GM21717 (cell line): ENCODE measurements at regions not wholly inside any gene's neighbourhood (a gene's known extent, or its start where the extent isn't known, plus 50 kb on each side); places are given as distances from the start of the nearest gene placed in this dataset.
"Not testable (repeated sequence)": the region's sequence is repeated elsewhere in the genome, so short reads cannot be mapped to it uniquely, and the experiment has no call there.

Experiments used
- ATAC-seq: cut with Tn5 transposase; IDR thresholded peaks from one replicate; pipeline ENCODE4 v1.9.1; 2021; ENCODE audit warnings: mild to moderate bottlenecking, moderate library complexity; ENCODE audit not compliant: unreplicated experiment

DNA sequence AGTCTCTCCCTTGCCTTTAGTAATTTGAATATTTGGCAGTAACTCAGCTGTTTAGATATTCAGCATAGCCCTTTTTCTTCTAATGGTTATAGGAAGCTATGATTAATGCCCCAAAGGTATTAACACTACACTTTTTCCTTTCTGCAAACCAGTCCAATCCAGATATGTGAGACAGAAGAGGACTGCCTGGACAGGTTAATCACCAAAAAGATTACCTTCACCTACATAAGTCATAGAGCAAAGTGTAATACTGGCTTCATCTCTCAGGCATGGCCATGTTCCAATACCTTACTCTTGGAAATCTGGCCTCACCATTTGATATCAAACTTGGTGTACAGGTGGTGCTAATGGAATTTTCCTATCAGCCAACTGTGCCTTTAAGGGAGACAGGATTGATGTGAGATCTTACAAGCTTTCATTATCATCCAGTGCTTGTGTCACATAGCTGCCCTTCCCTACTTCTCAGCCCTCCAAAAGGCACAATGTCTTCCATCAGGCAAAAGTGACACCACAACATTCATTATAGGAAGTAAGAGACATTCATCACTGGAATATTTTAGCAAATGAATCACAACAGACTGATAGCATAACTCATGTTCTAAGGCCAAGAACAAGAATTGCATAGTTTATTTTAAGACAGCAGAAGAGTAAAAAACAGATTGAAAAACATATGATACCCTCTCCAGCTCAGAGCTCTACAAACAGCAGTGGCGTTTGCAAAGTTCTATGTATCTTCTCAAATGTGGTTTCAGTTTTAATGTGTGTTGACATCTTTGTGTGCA is 91.2 kb upstream of the PAM start:
- no peak for ATAC-seq

DNA sequence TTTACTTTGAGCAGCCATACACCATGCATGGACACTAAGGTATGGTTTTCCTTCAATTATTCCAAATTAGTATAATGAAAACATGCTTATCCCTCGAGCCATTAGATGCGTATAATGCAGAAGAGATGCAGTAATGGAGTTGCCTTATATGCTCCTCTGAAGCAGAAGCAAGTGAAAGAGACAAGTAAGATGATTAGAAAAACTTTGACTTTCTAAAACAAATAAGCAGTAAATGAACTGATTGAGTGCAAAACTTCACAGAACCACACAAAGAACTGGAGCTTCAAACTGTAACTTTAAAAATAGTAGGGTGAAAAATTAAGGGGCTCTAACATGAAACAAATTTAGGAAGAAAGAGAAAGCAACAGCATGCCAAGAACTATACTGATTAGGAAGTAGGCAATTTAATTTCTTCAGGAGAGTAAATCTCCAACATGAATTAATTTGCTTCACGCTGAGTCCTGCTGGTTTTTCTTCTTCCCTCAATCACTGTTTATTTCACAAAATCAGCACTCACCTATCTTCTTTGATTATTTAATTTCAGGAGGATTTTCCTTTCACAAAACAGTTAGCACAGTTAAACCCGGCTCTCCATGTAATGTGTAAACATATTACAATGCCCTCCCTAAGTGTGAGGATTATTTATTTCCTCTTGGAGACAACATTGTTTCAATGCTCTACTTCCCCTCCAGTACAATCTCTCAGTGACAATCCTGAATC is 90.3 kb upstream of the PAM start:
- no peak for ATAC-seq

DNA sequence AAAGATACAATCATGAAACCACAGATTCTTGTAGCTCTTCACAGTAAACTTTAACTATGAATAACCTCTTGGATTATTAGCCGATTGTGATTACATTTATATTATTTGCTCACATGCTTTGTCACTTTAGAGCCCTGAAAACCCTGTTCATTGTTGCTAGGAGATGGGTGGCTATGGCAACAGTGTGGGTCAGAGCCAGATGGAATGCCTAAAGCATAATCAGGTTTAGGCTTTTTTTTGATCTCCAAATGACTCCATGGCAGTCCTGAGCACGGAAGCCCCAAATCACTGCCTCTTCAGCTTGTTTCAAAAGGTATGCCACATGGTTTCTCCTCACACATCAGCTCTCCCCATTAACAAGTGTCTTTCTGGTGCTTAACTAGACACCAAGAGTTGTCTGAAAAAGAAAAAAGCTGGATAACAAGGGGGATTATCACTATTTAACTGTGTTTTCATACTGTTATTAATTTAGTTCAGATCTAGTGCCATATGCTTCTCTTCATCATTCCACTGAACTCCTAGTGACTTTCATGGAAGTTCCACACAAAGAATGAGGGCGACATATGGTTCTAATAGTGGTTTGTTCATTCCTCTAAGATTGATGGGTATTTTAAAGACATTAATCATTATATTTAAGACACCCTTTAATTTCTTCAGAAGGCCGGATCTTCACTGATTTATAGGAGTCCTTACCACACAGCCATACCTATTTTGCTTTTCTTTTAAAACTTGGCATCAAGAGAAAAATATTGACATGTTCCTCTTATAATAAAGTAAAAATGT is 88.8 kb upstream of the PAM start:
- ATAC-seq = no peak

DNA sequence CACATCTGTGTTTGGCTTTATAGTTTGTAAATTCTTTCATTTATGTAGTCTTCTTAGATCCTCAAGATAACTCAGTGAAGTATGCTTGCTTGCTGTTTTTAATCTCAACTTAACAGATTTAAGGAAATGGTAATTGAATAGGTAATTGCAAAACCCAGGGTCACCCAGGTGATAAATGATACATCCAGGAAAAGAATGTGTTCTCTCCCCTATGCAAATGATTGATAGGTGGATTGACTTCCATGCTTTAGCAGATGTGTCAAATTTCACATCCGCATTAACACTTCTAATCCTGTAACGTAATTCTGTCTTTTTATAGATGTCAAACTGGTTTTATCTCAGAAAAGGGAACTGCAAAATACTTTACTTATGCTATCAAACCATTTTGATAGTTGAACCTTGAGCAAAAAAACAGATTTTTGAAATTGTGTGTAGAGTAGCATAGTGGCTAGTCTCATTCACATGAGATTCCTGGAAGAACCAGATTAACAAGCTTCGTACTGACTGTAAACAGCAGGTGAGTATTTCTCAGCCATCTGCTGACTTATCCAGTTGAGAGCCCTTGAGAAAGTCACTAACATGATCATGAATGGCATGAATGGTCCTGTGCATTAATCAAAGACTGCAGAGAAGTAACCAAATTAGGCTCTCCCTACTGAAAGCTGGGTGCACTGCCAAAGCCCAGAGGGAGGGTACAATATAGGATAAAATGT is 86.7 kb upstream of the PAM start:
- ATAC-seq = no peak

DNA sequence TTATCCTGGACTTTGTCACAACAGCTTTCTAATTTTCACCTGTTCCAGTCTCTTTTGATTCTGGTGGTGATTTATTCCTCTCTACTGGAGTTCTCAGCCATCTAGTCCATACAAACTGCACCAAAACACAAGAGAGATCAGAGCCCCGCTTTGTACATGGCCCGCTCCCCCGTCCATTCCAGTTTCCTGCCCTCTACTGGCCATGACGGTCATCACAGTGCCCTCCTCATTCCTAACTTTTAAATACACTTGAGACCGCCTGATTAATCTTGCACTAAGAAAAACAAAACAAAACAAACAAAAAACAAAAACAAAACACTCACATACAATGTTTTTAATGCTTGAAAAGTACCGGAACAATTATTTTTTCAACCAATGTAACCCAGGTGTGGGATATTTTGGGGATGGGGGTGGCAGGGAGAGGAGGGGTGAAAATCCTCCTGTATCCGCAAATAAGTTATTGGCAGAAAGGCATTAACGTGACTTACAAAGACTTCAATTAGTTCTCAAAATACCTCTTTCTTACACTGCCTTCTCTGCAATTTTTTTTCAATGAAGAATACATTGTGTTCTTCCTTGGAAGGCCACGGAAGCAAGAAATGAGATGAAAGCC is 84.8 kb upstream of the PAM start:
- ATAC-seq = no peak

DNA sequence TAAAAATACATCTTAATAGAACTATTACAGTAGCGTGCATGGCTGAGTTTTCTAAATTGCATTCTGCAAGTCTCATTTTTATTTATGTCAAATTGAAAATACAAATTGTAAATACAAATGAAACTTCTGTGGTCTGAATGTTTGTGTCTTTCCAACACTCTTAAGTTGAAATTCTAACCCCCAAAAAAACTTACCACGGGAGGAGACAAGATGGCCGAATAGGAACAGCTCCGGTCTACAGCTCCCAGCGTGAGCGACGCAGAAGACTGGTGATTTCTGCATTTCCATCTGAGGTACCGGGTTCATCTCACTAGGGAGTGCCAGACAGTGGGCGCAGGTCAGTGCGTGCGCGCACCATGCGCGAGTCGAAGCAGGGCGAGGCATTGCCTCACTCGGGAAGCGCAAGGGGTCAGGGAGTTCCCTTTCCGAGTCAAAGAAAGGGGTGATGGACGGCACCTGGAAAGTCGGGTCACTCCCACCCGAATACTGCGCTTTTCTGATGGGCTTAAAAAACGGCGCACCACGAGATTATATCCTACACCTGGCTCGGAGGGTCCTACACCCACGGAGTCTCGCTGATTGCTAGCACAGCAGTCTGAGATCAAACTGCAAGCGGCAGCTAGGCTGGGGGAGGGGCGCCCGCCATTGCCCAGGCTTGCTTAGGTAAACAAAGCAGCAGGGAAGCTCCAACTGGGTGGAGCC is 83.9 kb upstream of the PAM start:
- not testable (repeated sequence) for ATAC-seq

DNA sequence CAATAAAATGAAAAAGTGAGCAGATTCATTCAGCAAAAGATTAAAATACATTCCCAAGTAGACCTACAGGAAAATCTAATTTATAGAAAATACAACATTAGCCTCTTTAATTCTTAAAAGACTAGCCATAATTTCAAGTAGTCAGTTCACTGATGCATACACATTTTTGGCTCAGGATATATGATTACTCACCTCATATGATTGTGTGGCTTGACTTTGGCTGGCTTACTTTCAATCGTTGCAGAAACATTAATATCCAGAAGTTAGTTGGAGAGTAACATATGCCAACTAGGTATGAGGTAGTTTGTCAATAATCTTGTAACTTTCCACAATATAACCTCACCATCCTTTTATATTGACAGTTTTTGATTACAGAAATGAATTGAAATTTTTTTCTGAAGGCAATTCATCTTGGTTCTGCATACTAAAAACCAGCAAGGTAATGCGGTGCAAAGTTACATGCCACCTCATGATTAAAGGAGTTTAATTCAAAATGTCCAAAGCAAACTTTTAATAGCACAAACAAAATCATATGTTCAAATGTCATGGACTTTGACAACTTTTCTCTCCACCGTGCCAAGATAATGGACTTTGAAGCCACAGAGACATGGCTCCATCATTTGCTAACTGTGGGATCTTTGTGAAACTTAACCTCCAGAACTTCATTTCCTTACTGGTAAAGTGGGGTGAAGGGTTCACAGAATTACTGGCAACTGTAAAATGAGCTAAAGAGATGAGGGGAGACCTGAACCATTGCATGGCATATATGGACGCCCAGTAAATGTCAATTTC is 76.6 kb upstream of the PAM start:
- ATAC-seq = no peak

DNA sequence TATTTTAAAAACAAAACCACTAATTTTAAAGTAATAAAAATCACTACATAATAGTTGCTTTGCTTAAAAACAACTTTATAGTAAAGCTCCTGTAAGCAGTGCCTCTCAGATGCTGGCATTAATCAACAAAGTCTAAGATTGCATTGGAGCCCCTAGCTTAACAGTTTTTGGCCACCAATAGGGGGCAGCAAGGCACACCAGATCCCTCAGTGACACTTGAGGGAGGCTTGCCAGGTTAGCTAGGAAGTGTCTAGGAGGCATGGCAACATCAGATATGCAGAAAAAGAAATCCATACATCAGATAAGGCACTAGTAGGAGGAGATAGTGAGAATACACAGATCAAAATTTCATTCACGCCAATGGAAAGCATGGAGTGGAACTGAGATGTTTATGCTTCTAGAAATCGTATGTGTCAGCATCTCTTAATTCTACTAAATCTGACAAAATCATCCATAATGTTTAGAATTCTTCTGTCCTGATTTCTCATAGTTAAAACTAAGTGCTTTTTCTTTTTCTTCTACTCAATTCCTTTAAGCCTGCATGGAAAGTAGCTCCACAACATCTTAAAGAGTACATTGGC is 73.6 kb upstream of the PAM start:
- peak; percentile 96 for ATAC-seq

DNA sequence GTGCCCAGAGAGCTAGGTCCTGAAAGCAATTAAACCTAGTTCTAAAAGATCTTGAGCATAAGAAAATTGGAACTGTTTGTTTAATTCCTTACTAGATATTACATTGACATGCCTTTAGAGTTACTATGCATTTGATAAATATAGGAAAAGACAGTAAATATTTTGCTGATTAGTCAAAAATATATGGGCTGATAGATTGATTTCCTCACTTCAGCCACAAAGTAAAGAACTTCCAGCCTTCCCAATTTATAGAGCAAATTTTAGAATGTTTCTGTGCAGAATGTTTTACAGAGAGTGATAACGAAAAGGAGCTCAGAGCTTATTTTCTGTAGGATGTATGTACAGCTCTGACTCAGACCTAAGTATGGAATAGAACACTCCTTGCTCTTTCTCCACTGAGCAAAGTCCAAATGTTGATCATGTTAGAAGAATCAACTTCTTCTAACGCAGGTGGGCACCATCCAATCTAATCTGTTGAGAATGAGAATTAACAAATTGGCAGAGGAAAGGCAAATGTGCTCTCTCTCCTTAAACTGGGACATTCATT is 72.9 kb upstream of the PAM start:
- no peak for ATAC-seq

DNA sequence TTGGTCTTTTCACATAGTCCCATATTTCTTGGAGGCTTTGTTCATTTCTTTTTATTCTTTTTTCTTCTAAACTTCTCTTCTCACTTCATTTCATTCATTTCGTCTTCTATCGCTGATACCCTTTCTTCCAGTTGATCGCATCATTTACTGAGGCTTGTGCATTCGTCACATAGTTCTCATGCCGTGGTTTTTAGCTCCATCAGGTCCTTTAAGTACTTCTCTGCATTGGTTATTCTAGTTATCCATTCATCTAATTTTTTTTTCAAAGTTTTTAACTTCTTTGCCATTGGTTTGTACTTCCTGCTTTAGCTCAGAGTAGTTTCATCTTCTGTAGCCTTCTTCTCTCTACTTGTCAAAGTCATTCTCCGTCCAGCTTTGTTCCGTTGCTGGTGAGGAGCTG is 67.0 kb upstream of the PAM start:
- not testable (repeated sequence) for ATAC-seq

DNA sequence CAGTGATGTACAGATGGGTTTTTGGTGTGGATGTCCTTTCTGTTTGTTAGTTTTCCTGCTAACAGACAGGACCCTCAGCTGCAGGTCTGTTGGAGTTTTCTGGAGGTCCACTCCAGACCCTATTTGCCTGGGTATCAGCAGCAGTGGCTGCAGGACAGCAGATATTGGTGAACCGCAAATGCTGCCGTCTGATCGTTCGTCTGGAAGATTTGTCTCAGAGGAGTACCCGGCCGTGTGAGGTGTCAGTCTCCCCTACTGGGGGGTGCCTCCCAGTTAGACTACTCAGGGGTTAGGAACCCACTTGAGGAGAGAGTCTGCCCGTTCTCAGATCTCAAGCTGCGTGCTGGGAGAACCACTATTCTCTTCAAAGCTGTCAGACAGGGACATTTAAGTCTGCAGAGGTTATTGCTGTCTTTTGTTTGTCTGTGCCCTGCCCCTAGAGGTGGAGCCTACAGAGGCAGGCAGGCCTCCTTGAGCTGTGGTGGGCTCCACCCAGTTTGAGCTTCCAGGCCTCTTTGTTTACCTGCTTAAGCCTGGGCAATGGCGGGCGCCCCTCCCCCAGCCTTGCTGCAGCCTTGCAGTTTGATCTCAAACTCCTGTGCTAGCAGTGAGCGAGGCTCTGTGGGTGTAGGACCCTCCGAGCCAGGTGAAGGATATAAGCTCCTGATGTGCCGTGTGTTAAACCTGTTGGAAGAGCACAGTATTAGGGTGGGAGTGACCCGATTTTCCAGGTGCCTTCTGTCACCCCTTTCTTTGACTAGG is 66.3 kb upstream of the PAM start:
- ATAC-seq = not testable (repeated sequence)

DNA sequence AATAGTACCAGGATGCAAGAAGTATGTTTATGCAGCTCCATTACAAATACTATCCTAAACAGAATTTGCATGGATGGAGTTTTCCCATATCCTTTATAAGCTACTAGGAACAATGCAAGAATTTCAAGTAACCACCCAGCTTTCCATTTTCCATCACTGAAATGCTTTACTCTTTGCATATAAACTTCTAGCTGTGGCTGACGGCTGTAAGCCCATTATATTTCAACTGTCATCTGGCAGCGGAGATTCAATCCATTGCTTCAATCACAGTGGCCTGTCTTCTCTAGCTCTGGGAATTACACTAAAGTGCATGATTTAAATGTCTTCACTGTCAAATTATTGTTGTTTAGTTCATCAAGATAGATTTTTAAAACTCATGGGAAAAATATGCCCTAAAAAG is 64.2 kb upstream of the PAM start:
- no peak for ATAC-seq

DNA sequence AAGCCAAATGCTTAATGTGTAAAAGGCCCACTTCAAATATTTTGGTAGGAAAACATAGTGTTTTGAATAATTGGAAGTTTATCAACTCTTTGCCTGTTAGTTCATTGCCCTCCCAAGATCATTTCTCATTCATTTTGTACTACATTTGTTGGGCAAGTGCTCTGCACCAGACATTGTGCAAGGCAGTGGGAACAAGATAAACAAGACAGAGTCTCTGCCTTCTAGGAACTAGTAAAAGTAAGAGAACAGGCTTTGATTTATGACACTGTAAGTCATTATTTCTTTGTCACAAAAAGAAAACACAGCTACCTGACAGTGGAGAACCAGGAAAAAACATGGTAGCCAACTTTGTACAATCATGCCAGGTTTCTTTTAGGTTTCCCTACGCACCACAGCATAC is 63.7 kb upstream of the PAM start:
- no peak for ATAC-seq

DNA sequence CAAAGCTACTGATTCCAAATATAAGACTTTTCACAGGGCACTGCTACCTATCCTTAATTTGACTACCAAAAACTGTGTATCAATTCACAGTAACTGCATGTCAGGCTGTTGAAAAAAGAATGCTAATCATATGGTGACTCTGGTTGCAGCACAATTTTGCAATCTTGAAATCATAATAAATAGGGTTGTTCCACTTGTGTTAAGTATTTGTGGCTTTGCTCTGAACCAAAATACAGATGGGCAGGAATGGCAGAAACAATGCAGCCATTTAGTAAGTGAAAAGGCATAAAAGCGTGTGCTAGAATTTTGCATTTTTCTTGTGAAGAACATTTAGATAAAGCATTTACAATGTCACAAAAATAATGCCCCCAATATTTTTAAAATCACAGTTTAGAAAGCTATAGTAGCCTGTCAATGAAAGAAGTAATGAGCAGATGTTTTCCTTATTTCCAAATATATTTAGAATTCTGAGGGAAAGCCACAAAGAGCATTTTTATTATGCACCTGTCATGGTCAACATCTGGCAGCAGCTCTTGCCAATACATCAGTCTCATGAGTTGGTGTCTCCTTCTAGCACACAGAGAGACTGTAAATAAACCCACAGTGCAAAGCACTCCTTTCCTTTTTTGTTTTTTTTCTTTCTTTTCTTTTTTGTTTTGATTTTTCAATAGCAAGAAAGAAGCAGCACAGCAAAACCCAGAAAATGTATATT is 54.8 kb upstream of the PAM start:
- ATAC-seq = no peak

DNA sequence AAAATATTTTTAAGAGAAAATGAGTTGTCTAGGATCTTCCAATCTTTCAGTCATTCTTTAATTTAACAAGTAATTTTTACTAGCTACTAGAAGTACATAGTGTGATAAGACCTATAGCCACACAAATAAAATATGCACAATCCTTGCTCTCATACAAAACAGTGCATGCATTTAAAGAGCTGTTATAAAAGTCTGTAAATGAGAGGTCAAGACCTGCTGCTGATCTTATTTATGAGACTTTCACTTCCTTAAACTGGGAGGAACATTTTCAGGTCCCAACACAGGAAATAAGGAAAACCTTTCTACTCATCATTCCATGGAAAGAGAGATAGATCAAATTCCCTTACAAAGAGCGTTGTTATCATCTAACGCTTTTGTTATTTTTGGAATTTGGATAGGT is 54.2 kb upstream of the PAM start:
- ATAC-seq = no peak

DNA sequence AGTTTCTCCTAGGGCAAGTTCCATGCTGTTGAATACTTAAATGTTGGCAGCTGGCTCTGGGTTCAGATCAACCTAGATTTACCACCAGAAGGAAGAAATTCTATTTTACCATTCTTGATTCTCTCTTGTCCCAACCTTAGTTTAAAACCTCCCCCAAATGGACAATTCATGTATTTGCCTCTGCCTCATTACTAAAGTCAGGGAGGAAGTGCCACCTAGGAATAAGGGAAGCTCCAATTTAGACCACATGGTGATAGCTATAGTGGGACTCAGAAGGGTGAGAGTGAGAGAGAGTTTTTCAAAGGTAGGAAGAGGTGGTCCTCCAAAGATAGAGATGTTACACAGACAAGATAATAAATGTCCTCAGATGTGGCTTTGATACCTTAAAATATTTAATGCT is 53.4 kb upstream of the PAM start:
- no peak for ATAC-seq
